DMS79 (cell line): ENCODE measurements at regions not wholly inside any gene's neighbourhood (a gene's known extent, or its start where the extent isn't known, plus 50 kb on each side); places are given as distances from the start of the nearest gene placed in this dataset.
"Not testable (repeated sequence)": the region's sequence is repeated elsewhere in the genome, so short reads cannot be mapped to it uniquely, and the experiment has no call there.

Experiments used
- DNase-seq: peaks from one replicate; lab custom pipeline; 2025; lab: John Stamatoyannopoulos, UW

DNA sequence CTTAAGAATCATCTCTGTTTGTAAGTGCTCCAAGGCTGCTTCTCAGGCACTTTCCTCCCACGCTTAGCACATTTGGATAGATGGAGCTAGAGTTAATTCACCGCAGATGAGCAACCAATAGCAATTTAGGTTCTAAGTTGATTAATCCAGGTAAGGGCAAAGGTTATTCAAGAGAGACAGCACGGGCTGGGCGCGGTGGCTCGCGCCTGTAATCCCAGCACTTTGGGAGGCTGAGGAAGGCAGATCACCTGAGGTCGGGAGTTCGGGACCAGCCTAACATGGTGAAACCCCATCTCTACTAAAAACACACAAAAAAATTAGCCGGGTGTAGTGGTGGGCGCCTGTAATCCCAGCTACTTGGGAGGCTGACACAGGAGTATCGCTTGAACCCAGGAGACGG is 54.5 kb upstream of the UNC13C start:
- DNase-seq, result not testable (repeated sequence)

DNA sequence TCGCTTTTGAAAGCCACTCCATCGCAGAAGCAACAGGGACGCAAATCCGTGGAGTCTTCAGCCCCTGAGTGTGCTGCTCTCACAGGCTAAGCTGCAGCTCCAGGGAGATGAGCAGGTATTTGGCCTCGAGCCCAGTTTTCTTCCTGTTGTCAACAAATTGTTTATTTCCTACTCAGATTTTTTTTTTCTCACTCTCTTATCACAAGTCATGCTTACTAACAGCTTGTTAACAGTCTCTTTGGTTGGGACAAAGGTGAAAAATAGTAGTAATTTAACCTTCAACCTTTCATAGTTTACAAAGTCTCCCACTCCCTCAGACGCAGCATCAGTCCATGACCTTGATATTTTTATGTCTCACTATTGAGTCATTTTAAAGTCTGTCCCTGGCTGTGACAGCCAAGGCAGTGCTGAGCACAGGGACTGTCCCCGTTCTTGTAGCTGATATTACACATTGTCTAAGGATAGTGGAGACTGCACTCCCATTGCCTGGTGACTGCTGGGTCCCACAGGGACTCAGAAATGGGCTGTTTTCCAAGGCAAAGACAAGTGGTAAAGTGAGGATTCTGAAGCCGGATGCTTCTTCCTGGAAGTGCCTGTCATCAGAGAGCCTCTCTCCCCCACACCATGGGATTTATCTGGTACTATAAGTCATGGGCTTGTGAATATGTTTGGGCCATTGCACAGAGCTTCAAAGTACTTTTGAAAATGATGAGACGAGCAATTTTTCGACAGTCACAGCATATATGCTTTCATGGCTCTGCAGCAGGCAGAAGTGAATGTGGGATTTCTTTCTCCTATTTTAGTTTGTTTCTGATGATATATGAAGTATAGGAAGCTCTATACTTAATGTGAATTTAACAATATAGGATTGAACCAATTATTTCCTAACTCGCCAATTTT is 59.8 kb upstream of the UNC13C start:
- peak; percentile 30 for DNase-seq

DNA sequence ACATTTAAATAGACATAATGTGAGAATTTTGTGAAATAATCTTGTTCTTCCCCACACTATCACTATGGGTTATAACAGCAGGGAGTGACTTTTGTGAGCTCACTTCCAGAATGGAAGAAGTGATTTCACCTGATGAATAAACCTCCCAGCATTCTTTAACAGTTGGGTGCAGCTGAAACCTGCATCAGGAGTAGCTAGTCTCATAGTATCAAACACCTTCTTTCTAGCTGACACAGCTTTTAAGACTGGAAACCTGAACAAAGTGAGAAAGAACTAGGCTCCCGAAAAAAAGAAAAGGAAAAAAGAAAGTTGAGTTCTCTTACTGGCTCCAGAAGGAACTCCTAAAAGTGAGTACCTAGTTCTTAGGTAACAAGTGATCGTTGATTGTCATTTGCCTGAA is 61.1 kb upstream of the UNC13C start:
- DNase-seq, result no peak

DNA sequence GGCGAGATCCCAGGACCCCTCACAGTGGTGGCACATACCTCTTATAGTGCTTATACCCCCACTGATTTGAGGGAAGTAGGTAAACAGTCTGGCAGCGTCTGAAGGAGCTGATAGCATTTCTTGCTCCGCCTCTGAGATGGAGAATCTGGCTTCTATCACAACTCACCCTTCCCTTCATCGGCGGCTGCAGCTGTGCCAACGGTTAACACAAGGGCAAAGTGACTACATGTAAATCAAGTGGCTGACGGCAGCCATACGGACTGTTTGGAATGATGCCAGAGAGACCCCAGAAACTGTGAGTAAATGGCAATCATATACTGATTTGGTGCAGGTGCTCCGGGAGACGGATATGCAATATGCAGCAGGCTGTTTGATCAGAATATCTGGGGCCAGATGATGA is 66.8 kb upstream of the UNC13C start:
- peak; percentile 26 for DNase-seq

DNA sequence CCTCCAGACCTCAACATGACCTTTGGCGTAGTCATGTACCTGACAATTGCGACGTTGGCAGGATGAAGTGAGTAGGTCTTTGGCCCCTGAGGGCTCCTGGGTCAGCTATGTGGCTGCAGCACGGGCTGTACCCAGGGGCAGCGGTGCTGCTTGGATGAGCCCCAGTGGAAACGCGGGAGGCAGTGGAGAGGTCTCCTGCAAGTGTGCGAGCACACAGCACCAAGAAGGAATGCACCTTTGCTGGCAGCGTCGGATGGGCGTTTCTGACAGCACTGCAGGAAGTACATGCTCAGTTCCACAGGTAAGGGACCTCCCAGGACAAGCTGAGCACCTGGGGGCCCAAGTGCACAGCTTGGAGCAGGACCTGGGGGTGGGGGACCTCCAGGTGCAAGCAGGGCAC is 67.4 kb upstream of the UNC13C start:
- DNase-seq, result peak; percentile 21

DNA sequence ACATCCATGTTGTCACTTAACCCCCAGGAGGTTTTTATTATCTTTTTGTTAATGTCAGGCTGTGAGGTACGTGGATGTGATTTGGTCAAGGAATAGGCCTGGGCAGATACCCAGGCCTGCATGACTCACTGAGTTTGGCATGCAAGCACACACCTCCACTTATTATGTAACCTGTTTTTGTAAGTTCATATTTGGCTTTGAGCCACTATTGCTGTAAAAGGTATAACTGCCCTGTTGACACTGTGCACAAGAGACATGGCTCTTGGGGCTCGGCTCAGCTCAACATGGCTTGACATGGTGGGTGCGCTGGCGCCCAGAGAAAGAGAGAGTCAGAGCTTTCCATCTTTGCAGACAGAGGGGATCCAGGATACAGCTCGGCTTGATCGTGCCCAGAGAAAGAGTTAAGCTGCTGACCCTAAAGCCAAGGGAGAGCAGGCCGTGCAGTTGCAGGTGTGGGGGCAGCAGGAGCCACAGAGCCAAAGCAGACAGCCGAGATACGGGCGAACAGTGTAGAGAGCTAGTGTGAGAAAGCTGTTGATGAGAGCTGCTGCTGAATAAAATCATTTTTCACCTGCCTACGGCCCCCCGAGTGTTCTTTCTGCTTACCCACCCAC is 67.9 kb upstream of the UNC13C start:
- peak; percentile 39 for DNase-seq

DNA sequence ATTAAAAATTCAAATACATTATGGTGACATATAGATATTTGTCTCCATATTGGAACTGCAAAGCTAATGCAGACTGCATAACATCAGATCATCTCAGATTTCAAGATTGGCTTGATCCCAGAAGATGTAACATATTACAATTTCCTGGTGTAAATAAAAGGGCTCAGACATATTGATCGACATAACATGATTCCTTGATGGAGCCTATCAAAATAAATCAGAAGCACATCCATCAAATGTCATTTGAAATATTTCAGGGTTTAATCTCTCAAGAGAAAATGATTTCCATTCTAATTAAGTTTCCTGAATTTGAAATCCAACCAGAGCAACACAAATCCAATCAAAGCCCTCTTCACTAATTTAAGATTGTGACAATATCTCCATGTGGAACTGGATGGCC is 75.1 kb upstream of the UNC13C start:
- DNase-seq, result no peak

DNA sequence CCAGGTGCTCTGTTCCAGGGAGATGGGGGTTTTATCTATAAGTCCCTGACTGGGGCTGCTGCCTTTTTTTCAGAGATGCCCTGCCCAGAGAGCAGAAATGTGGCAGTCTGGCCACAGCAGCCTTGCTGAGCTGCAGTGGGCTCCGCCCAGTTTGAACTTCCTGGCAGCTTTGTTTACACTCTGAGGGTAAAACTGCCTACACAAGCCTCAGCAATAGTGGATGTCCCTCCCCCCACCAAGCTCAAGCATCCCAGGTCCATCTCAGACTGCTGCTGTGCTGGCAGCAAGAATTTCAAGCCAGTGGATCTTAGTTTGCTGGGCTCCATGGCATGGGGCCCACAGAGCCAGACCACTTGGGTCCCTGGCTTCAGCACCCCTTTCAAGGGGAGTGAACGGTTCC is 84.8 kb upstream of the UNC13C start:
- DNase-seq, result not testable (repeated sequence)

DNA sequence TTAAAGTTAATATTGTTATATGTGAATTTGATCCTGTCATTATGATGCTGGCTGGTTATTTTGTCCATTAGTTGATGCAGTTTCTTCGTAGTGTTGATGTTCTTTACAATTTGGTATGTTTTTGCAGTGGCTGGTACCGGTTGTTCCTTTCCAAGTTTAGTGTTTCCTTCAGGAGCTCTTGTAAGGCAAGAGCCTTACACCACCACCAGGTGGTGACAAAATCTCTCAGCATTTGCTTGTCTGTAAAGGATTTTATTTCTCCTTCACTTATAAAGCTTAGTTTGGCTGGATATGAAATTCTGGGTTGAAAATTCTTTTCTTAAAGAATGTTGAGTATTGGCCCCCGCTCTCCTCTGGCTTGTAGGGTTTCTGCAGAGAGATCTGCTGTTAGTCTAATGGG is 86.4 kb upstream of the UNC13C start:
- DNase-seq, result not testable (repeated sequence)

DNA sequence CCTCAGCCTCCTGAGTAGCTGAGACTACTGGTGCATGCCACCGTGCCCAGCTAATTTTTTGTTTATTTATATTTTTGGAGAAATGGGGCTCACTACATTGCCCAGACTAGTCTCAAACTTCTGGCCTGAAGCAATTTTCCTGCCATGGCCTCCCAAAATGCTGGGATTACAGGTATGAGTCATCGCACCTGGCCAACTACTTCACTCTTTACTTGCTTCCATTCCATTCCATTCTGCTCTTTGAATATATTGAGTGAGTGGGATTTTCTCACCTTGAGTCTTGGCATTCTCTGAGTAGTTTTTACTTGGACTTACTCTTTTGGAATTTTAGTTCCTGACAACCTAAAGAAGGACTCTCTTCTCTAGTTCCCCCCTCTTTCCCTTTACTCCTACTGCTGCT is 93.8 kb upstream of the UNC13C start:
- no peak for DNase-seq

DNA sequence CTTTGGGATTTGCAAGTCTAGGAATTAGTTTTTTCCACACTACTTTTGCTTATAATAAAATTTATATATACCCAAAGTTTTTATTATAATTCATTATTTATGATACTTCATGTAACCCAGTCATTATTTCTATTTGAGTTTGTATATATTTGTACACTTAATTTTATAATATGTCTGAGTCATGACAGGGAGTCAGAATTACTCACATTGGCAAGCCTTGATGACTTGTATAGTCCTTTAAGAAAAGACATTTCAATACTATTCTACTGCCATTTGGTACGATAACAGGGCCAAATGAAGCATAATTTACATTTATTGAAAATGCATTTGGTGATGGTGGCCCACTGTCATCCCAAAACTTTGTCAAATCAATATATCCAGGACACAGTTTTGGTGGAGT is 95.9 kb upstream of the UNC13C start:
- no peak for DNase-seq

DNA sequence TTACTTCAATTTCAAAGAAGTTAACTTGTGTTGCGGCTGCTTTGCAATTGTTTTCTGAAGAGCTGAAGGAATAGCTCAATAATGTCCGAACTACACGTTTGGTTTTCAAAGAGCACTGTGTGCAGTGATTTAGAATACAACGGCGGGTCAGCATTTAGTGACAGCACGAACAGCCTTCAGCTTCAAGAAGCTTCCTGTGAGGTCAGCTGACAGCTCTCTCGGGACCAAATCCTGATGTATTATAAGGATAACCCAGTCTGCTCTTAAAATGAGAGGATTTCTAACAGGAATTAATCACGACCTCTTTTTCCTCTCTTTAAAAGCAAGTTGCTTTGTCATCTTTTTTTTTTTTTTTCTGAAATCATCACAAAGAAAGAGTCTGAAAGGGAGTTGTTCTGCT is 97.9 kb upstream of the UNC13C start:
- DNase-seq, result no peak

DNA sequence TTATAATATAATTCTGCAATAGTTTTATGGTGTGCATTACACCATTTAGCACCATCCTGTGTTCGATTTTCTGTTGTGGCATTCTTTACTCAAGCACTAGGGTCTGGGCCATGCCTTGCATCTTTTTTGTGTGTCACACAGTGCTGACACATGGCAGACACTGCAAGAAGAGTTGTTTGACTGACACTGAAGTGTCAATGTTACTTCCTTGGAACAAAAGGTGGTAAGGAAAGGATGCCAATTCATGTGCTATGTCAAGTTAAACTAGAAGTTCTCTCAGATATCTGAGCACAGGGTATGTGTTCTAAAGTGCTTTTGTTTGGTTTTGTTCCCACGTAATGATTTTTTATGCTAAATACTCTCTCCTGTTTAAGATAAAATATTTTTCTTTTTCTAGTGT is 102.5 kb upstream of the UNC13C start:
- DNase-seq, result no peak

DNA sequence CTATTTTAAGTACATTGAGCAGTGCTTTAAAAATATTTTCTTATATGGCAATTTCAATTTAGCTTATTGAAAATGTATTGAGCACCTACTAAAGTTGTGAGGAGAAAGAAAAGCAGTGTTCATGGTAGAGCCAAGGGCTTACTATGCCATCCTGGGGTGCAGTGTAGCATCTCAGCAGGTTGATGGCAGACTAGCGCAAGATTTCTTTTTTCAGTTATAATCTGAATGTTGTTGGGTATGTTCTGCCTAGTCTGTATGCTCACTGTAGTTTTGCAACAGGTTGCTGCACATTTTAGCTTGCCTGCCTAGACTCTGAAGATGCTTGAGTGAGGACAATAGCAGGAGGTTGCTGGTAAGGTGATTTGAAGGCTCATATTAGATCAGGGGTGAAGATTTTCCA is 103.1 kb upstream of the UNC13C start:
- no peak for DNase-seq

DNA sequence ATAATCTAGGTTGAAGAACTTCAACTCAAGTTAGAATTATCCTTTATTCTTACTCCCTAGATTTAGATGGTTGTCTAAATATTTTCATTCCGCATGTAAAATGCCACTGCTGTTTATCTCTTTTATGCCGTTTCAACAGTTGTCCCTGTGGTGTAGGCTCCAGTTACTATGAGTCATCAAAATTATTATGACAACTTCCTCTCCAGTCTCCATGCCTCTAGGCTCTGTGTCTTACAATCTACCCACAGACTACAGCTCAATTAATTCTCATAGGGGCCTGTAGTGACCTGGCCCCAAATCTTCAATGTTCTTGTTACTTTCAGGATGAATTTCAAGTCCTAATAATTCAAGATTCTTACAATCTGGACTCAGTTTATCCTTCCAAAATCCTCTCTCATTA is 105.8 kb upstream of the UNC13C start:
- no peak for DNase-seq

DNA sequence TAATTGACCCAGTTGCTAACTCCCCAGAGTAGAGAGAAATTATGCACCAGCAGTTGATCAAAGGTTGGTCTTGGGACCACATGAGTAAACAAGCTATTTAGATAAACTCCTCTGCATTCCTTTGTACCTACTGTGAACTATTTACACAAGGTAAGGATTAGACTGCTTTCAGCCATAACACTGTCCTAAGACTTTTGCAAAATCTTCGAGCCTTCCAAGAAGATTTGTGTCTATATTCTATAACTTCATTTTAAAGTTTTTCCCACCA is 108.5 kb upstream of the UNC13C start:
- no peak for DNase-seq

DNA sequence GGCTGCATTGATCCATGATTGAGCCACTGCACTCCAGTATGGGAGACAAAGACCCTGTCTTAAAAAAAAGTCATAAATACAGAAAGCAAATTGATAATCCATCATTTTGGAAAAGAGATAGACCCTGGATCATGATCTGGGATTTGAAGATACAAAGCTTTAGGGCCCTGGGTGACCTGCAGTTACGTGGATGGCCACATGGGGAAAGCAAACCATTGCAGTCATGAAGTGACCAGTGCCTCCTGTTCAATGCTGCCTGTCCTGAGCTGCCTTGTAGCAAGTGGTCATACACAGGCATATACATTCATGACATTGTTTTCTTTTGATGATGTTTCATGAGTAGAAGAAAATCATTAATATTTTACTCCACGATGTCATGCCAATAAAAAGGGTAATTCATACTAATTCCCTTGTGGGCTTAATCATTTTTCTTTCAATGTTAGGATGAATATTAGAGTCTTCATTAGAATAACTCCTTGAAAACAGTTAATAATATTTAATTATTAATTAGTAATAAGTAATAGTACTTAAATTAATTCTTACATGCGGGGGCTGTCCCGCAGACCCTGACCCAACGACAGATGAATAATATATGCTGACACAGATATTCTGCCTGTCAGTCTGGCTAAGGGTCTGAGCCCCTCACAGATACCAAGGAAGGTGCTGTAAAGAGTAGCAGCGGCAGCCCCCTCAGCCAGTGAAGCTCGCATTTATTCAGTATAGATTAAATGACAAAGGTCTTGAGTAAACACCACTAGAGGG is 109.0 kb upstream of the UNC13C start:
- no peak for DNase-seq

DNA sequence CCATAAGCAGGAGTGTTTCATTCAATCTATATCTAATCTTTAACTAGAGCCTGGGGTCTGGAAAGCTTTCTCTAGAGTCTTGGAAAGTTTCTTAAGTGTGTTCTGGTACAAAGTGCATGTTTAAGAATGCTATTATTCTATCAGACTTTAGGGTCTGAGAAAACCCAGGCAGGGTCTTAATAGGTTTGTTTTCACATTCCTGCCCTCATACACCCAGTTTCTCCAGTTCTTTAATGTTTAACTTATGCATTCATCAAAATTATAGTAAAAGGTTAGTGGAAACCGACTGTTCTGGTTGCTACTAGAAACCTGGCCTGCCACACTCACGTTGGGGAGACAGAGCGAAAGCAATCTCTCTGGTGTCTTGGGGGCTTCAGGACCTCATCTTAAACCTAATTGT is 102.9 kb upstream of the WDR72 start:
- DNase-seq, result no peak

DNA sequence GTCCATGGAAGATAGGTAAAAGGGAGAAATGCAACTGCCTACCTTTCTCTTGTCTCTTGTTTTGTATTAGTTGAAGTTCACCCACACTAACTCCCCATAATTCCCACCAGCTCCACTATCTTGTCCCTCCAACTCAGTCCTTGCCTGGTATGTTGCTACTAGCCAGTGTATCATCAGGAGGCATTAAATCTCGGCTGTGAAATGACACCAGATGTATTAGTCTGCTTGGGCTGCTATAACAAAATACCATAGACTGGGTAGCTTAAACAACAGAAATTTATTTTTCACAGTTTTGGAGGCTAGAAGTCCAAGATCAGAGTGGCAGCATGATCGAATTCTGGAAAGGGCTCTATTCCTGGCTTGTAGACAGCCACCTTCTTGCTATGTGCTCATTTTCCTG is 102.3 kb upstream of the WDR72 start:
- no peak for DNase-seq

DNA sequence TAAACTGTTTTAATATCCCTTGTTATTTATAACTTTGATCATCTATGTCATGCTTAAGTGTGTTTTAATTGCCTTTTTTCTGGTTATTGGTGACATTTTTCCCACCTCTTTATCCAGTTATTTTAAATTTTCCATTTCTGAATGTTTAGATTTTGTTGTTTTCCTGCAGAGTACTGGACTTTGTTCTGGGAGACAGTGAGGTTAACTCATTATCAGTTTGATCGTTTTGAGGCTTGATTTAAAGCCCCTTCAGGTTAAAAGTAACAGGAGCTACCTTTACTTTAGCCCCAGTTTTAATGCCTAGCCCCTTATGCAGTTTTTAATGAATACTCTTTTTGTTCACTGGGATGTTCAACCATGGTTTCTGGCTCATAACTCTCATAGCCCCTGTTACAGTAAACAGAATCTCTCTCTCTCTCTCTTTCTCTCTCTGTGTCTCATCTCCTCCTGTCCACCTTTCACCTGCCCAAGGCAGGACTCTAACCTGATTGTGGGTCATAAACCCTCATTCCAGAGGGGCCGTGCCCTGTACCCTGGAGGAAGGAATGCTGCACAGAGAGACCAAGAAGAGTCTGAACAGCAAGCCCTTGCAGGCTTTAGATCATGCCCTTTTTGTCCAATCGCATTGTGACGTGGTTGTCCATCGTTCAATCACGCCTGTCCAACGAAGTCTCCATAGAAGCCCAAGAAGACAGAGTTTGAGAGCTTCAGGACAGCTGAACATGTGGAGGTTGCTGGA is 91.8 kb upstream of the WDR72 start:
- no peak for DNase-seq

DNA sequence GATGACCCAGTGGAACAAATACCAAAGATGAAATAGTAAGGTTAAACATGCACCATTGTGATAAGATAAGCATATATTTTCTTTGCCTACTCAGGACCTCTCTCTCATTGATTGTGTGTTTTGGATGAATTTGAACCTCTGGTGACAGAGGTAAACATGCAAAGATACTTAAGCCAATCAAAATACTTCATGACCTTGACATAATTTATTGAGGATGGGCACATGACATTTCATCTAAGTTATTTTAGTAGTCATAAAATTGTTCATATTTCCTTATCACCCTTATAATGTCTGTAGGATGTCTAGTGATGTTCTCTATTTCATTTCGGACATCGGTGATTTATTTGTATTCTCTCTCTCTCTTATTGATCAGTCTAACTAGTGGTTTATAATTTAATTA is 88.3 kb upstream of the WDR72 start:
- DNase-seq, result no peak

DNA sequence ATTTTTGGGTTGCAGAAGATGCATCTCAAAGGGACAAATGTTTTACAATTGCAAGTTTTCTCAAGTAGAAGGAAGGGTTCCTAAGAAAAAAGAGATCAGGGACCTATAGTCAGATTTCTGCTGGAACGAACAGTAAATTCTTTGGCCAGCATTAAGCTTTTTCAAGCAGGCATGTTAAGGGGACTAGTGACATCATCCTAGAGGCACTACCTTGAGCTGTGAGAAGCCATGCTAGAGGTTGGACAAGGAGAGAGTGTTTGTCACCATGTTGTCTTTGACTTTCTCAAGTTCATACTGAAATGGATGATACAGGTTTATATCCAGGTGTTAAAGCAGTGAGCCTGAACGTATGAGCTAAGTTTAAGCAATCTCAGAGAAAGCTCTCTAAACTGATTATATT is 85.2 kb upstream of the WDR72 start:
- no peak for DNase-seq
